ENCODE measurements at regions not wholly inside any gene's neighbourhood (a gene's known extent, or its start where the extent isn't known, plus 50 kb on each side); places are given as distances from the start of the nearest gene placed in this dataset.

- DNase-seq (ENCODE audit: low read depth), result no peak
These were observed 110.1 kb downstream of the SNX5 start for GRCh38 chr20:17858450-17859001.

GRCh38 chr20:17857639-17858449, 110.8 kb downstream of the SNX5 start:
- no peak for DNase-seq (ENCODE audit: low read depth)

- peak; percentile 41 for DNase-seq (ENCODE audit: low read depth)
These were observed 111.6 kb downstream of the SNX5 start for GRCh38 chr20:17856837-17857605.

GRCh38 chr20:17856024-17856564, 112.5 kb downstream of the SNX5 start:
- DNase-seq (ENCODE audit: low read depth), result no peak

GRCh38 chr20:17854307-17854903, 114.2 kb downstream of the SNX5 start:
- DNase-seq (ENCODE audit: low read depth), result peak; percentile 68

- DNase-seq (ENCODE audit: low read depth), result no peak
These were observed 116.3 kb downstream of the SNX5 start for GRCh38 chr20:17852323-17852722.

GRCh38 chr20:17850684-17851026, 117.9 kb downstream of the SNX5 start:
- DNase-seq (ENCODE audit: low read depth), result no peak

GRCh38 chr20:17849901-17850683, 118.5 kb downstream of the SNX5 start:
- DNase-seq (ENCODE audit: low read depth), result peak; percentile 100

GRCh38 chr20:17849138-17849900, 119.3 kb downstream of the SNX5 start:
- DNase-seq (ENCODE audit: low read depth), result no peak

- no peak for DNase-seq (ENCODE audit: low read depth)
These were observed 120.1 kb downstream of the SNX5 start for GRCh38 chr20:17848249-17849048.

GRCh38 chr20:17845701-17846475, 122.7 kb downstream of the SNX5 start:
- DNase-seq (ENCODE audit: low read depth), result peak; percentile 52

GRCh38 chr20:17844549-17845298, 123.9 kb downstream of the SNX5 start:
- DNase-seq (ENCODE audit: low read depth), result no peak

GRCh38 chr20:17844133-17844429, 124.5 kb downstream of the SNX5 start:
- DNase-seq (ENCODE audit: low read depth), result no peak

GRCh38 chr20:17843246-17844132, 125.1 kb downstream of the SNX5 start:
- peak; percentile 99 for DNase-seq (ENCODE audit: low read depth)

GRCh38 chr20:17841751-17842215, 126.8 kb downstream of the SNX5 start:
- peak; percentile 71 for DNase-seq (ENCODE audit: low read depth)

- DNase-seq (ENCODE audit: low read depth), result no peak
These were observed 128.2 kb downstream of the SNX5 start for GRCh38 chr20:17840423-17840822.

- DNase-seq (ENCODE audit: low read depth), result peak; percentile 15
These were observed 129.7 kb downstream of the SNX5 start for GRCh38 chr20:17838921-17839320.
